ENCODE measurements at regions not wholly inside any gene's neighbourhood (a gene's known extent, or its start where the extent isn't known, plus 50 kb on each side); places are given as distances from the start of the nearest gene placed in this dataset.

GRCh38 chr2:13227578-13227977 lies 510.8 kb downstream of the TRIB2 start:
- Histone ChIP-seq H3K4me2 (ENCODE audit: low read depth, low read length) (no peak overlapping the region), H3K27me3 (ENCODE audit: control insufficient read depth in 1 of 2, insufficient read depth in 2 of 2, low read length in 2 of 2) (no peaks in the 10 kb centered on the region), H3K36me3 (replicated peaks in 1 of 2; ENCODE audit: control insufficient read depth in 1 of 2, insufficient read depth in 2 of 2, low read length in 2 of 2) (no peaks in the 10 kb centered on the region), H3K79me2 (ENCODE audit: insufficient read depth, low read length) (no peaks in the 10 kb centered on the region), H3K4me1 (ENCODE audit: insufficient read depth, low read length) (no peaks in the 10 kb centered on the region), H3K9ac (ENCODE audit: insufficient read depth, low read depth, low read length) (no peak overlapping the region), H4K20me1 (ENCODE audit: insufficient read depth, low read length) (no peaks in the 10 kb centered on the region), H3K27ac (ENCODE audit: extremely low read length, insufficient read depth, low read length) (no peak overlapping the region), H3K9me3 (ENCODE audit: low read length) (peaks cover 46% of the 10 kb centered on the region), H2AFZ (ENCODE audit: low read length) (no peak overlapping the region), H3K4me3 (replicated peaks in 1 of 3; ENCODE audit: insufficient read depth in 1 of 3, low read depth in 2 of 3, low read length in 3 of 3) (no peak overlapping the region)
- CTCF ChIA-PET (ENCODE audit: low intra/inter-chr PET ratio, low total read pairs) = no interaction called here
- no peak for FAIRE-seq
- BruUV-seq (replicated peaks) = no TSS peak
- TF ChIP-seq ATF7 (IDR thresholded peaks at IDR 0.05) (no peak), ATF7 (CRISPR knock-in tag; IDR thresholded peaks at IDR 0.05) (no peak), ZNF639 (CRISPR knock-in tag; conservative IDR thresholded peaks at IDR 0.05) (no peak), MEIS1 (CRISPR knock-in tag; IDR thresholded peaks at IDR 0.05; ENCODE audit: borderline replicate concordance) (no peak), PLSCR1 (CRISPR knock-in tag; IDR thresholded peaks at IDR 0.05; ENCODE audit: borderline replicate concordance) (no peak), ERF (CRISPR knock-in tag; IDR thresholded peaks at IDR 0.05) (no peak), ZNF318 (CRISPR knock-in tag; IDR thresholded peaks at IDR 0.05) (no peak), ZZZ3 (CRISPR knock-in tag; IDR thresholded peaks at IDR 0.05; ENCODE audit: borderline replicate concordance) (no peak), REXO4 (CRISPR knock-in tag; IDR thresholded peaks at IDR 0.05; ENCODE audit: borderline replicate concordance) (no peak), BCL3 (CRISPR knock-in tag; IDR thresholded peaks at IDR 0.05) (no peak)
- no peak for ATAC-seq
- intact Hi-C loops (cut with micrococcal nuclease; ENCODE audit: unreplicated experiment) = no loop called here
- in situ Hi-C loops (cut with HindIII; ENCODE audit: extremely low pct_ligation_motif_present, low pct_unique_long_range_greater_than_20kb) = no loop called here
- whole genome bisulfite sequencing (ENCODE audit: low lambda C conversion rate) = 6% methylated on average over 5 of the region's 5 CpGs
- POLR2A ChIA-PET = no interaction called here
- DNase-seq (ENCODE audit: low spot score) = no peak

Data from HepG2 (cell line).